OCI-LY7 (cell line): ENCODE measurements at regions not wholly inside any gene's neighbourhood (a gene's known extent, or its start where the extent isn't known, plus 50 kb on each side); places are given as distances from the start of the nearest gene placed in this dataset.

Source experiments
- EZH2phosphoT487 ChIP-seq: fragments of 200-600 bp; sonication (generic); IDR thresholded peaks from 2 replicates; pipeline ENCODE4 v1.6.1; 2018; ENCODE audit warnings: low read depth, borderline replicate concordance, mild to moderate bottlenecking, mixed run types, antibody characterized with exemption, low read length, moderate library complexity, mixed read lengths
- TF ChIP-seq, protein P1 (sequence below): fragments of 200-600 bp; sonication (generic); conservative IDR thresholded peaks from 2 replicates; pipeline ENCODE4 v1.5.1; 2014; ENCODE audit warnings: mild to moderate bottlenecking, antibody characterized with exemption, low read length, moderate library complexity, mixed read lengths

DNA sequence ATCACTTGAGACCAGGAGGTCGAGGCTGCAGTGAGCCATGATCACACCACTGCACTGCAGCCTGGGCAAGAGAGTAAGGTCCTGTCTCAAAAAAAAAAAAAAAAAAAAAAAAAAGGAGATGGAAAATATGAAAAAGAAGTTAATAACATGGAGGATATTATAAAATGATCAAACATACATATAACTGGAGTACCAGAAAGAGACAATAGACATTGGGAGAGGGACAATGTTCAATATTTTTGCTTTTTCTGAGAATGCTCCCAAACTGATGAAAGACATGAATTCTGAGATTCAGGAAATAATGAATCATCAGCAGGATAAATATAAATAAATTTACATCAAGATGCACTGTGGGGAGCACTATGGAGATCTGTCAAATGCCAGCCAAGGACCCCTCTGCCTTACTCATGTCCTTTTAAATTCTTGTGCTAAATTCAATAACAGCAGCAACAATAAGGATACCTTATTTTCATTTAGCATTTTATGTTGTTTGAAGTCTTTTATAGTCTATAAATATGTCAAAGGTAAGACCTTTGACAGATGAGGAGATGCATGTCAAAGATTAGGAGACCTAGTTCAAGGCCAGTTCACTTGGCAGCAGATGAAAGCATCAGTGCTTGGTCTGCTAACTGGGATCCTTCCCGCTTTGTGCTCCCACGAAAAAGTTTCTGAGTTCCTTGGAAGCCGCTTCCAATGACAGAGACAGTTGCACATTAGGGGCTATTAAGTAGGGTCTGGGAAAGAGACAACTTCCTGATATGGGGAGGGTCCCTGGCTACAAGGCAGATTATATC, 97.7 kb downstream of the TLR5 start:
- TF ChIP-seq, protein P1, sequence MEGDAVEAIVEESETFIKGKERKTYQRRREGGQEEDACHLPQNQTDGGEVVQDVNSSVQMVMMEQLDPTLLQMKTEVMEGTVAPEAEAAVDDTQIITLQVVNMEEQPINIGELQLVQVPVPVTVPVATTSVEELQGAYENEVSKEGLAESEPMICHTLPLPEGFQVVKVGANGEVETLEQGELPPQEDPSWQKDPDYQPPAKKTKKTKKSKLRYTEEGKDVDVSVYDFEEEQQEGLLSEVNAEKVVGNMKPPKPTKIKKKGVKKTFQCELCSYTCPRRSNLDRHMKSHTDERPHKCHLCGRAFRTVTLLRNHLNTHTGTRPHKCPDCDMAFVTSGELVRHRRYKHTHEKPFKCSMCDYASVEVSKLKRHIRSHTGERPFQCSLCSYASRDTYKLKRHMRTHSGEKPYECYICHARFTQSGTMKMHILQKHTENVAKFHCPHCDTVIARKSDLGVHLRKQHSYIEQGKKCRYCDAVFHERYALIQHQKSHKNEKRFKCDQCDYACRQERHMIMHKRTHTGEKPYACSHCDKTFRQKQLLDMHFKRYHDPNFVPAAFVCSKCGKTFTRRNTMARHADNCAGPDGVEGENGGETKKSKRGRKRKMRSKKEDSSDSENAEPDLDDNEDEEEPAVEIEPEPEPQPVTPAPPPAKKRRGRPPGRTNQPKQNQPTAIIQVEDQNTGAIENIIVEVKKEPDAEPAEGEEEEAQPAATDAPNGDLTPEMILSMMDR, result no peak
- no peak for TF ChIP-seq EZH2phosphoT487
